GM10248 (cell line): ENCODE measurements at regions not wholly inside any gene's neighbourhood (a gene's known extent, or its start where the extent isn't known, plus 50 kb on each side); places are given as distances from the start of the nearest gene placed in this dataset.

Experiments used
- CTCF ChIA-PET: fragments of 300-600 bp; sonication (Branson Sonifier 250); formaldehyde crosslinking; extraction: SDS; loops from one replicate; lab custom pipeline; 2021; ENCODE audit warnings: antibody characterized with exemption; lab: Yijun Ruan, JAX
- POLR2A ChIA-PET: fragments of 350-650 bp; sonication (Branson Sonifier 250); formaldehyde crosslinking; extraction: SDS; loops from one replicate; lab custom pipeline; 2020; ENCODE audit warnings: antibody characterized with exemption; lab: Yijun Ruan, JAX
- DNase-seq: peaks from one replicate; pipeline ENCODE4 v3.0.0; 2012; ENCODE audit errors: extremely low spot score
- TF ChIP-seq, protein P1 (sequence below): IDR thresholded peaks from 2 replicates; pipeline ENCODE4 v1.5.1; 2012; ENCODE audit warnings: mild to moderate bottlenecking, low read depth; ENCODE audit errors: extremely low read depth, missing control alignments, control extremely low read depth

DNA sequence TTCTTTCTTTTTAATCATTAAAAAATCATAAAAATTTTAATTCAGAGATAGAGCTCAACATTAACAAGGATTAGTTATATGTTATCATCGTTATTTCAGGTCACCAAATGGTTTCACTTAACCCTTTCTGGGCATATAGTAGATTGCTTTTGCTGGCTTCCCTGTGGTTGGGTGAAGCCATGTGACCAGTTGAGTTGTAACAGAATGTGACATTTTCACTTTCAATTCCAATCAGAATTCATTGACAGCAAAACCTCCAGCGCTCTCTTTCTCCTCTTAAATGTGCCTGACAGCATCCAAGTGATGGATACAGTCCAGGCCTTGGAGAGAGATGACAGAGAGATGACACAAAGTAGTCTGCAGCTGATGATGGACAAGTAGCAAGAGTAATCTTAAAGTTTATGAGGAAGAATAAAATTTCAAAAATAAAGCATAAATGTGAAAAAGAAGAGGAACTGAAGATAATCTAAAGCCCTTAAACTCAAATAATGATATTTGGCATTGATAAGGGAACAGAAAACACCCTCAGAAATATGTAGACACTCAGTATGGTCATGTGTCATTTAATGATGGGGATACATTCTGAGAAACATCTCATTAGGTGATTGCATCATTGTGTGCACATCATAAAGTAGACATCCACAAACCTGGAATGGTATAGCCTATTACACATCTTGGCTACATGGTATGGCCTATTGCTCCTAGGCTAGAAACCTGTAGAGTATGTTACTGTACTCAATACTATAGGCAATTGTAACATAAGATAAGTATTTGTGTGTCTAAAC, 92.3 kb upstream of the QRFPR start:
- TF ChIP-seq, protein P1, sequence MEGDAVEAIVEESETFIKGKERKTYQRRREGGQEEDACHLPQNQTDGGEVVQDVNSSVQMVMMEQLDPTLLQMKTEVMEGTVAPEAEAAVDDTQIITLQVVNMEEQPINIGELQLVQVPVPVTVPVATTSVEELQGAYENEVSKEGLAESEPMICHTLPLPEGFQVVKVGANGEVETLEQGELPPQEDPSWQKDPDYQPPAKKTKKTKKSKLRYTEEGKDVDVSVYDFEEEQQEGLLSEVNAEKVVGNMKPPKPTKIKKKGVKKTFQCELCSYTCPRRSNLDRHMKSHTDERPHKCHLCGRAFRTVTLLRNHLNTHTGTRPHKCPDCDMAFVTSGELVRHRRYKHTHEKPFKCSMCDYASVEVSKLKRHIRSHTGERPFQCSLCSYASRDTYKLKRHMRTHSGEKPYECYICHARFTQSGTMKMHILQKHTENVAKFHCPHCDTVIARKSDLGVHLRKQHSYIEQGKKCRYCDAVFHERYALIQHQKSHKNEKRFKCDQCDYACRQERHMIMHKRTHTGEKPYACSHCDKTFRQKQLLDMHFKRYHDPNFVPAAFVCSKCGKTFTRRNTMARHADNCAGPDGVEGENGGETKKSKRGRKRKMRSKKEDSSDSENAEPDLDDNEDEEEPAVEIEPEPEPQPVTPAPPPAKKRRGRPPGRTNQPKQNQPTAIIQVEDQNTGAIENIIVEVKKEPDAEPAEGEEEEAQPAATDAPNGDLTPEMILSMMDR, result no peak
- ChIA-PET POLR2A (no interaction called here), CTCF (interaction anchor here (1.1 to 1.6 kb wide), 2 partner anchors 11 kb away, joined by 5 to 7 read pairs; no protein-coding TSS in a partner anchor)
- no peak for DNase-seq

DNA sequence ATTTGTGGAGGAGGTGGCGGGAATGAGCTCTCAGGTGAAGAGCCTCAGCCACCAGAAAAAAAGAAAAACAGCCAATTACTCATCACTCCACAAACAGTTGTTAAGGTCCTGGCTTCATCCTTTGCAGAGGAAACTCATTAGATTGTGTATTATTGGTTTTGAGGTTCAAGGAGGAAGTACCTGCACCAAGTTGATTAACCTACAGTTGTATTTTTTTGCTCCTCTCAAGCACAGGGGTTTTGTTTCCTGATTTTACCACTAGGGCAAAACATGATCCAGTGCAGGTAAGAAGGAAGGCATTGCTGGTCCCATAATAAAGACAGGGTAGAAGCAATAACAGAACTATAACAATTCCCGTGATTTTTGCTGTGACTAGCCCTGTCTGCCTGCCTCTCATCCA, 84.0 kb upstream of the QRFPR start:
- ChIA-PET POLR2A (no interaction called here), CTCF (interaction anchor here (1.4 kb wide), 1 partner anchor 192 kb away, joined by 4 read pairs; no protein-coding TSS in a partner anchor)
- no peak for DNase-seq
- TF ChIP-seq, protein P1, result no peak

DNA sequence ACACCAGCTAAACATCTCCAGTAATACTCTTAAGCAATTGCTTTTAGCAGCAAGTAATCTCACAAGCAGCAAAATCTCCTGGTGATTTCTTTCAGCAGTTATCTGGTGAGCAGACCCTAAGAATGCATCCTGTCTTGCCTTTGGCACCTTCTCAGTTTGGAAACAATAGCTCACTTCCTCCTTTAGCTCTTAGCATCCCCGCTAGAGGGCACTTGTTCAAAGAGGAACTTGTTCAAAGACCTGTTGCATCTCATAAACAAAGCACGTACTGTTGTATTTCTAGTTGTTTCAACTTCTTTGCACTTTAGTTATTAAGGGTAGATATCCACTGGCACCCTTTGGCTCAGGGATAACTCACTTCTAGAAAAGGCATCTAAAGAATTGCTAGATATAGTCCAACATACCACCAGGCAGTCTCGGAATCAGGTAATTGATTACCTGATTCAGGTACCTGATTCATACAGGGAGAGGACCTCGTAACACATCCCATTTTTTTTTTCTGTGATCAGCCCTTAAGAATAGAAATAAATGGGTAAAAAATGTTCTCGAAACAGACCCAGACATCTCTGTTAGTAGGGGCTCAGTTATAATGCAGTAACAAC, 81.9 kb upstream of the QRFPR start:
- TF ChIP-seq, protein P1, result peak; percentile 69
- peak; percentile 26 for DNase-seq
- POLR2A ChIA-PET, result no interaction called here
- CTCF ChIA-PET, result interaction anchor here (0.7 to 2.2 kb wide), 30 partner anchors 8 to 274 kb away, joined by 3 to 19 read pairs (median 5); no protein-coding TSS in a partner anchor

DNA sequence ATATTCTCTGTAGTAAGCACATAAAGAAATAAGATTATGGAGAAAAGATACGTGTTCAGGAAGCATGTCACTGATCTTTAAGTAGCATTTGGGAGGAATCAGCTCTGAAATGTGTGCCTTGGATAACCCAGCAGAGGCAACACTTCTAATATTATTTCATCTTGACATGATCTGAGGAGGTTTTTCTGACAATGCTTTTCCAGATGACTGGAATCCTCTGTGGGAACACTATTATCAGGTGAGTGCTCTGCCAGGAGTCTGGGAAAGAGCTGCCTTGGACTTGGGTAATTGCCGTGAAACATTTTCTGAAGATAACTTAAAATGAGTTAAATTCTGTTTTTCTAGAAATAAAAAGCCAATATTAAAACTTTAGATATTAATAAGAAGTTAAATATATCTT, 78.2 kb upstream of the QRFPR start:
- CTCF ChIA-PET, result interaction anchor here (1.0 kb wide), 1 partner anchor 204 kb away, joined by 3 read pairs; no protein-coding TSS in a partner anchor
- TF ChIP-seq, protein P1, result no peak
- no peak for DNase-seq
- POLR2A ChIA-PET, result no interaction called here

DNA sequence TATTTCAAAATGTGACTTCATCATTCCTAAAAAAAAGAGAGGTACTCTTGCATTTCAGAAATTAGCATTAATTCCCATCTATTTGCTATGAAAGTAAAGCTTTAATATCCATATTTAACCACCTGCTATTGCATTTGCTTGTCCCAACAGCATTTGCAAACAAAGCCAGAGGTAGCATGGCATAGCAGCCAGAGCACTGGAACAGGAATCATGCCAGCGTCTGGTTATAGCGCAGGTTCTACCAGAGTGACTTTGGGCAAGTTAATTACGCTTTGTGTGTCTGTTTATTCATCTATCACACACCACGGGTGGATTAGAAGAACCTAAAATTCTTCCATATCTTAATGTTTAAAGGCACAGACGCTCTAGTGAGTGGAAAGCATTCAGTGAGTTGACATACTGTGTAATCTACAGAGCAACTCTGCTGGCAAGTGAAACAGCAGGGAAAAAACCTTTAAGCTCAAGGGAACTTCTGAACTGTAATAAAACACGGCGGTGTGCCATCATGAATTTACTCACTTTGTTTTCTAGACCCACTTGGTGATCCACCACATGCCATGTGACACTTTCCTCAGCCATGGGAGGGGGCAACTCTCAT, 76.6 kb upstream of the QRFPR start:
- ChIA-PET POLR2A (no interaction called here), CTCF (no interaction called here)
- DNase-seq, result no peak
- TF ChIP-seq, protein P1, result no peak

DNA sequence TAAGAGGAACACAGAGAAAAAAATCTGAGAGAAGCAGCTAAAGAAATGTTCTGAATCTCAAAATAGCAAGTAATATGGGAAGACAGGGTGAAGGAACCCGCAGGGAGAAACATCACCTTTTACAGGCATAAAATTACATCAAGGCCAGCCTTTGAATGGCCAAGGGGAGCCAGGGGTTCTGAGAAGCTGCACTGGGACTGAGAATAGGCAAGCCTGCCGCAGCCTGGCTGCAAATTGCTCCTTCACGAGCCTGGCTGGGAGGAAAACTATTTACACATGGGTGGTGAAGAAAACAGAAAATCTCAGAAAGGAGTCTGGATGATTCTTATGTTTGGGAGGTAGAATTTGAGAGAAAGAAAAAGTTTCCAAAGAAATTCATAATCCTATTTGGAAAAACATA, 74.5 kb upstream of the QRFPR start:
- DNase-seq, result no peak
- TF ChIP-seq, protein P1, result no peak
- POLR2A ChIA-PET, result no interaction called here
- CTCF ChIA-PET, result interaction anchor here (1.3 to 4.1 kb wide), 3 partner anchors 7 to 34 kb away, joined by 3 to 19 read pairs (median 3); no protein-coding TSS in a partner anchor
